ENCODE measurements at regions not wholly inside any gene's neighbourhood (a gene's known extent, or its start where the extent isn't known, plus 50 kb on each side); places are given as distances from the start of the nearest gene placed in this dataset.

GRCh38 chr12:124683152-124684124 lies 116.0 kb upstream of the NCOR2 start (continued):
- no peak for TF ChIP-seq ATOH8 (CRISPR knock-in tag; IDR thresholded peaks at IDR 0.05; ENCODE audit: low read depth)
- no peak for TF ChIP-seq EHF (CRISPR knock-in tag; IDR thresholded peaks at IDR 0.05)
- no peak for TF ChIP-seq CBX2 (IDR thresholded peaks at IDR 0.05; ENCODE audit: borderline replicate concordance, low read depth)
- TF ChIP-seq SMC3 (IDR thresholded peaks at IDR 0.05) = no peak
- no peak for TF ChIP-seq EHMT2 (IDR thresholded peaks at IDR 0.05; ENCODE audit: low read depth)
- TF ChIP-seq HOXA7 (CRISPR knock-in tag; IDR thresholded peaks at IDR 0.05) = no peak
- TF ChIP-seq, protein P1, sequence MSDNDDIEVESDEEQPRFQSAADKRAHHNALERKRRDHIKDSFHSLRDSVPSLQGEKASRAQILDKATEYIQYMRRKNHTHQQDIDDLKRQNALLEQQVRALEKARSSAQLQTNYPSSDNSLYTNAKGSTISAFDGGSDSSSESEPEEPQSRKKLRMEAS (IDR thresholded peaks at IDR 0.05) = 0 out of 2 replicates have a peak, but pooled peaks have one; percentile 39
- no peak for TF ChIP-seq NR3C1 (IDR thresholded peaks at IDR 0.05)
- 0 out of 5 replicates have a peak, but pooled peaks of 1 of the 2 experiments have one; percentile 18 for TF ChIP-seq JUN (IDR thresholded peaks at IDR 0.05)
- no peak for TF ChIP-seq PHF8 (IDR thresholded peaks at IDR 0.05; ENCODE audit: borderline replicate concordance, low read depth)
- TF ChIP-seq CBX8 (IDR thresholded peaks at IDR 0.05) = no peak
- TF ChIP-seq EP300 (IDR thresholded peaks at IDR 0.05) = no peak
- peak; percentile 86 for TF ChIP-seq HDAC2 (IDR thresholded peaks at IDR 0.05)
- TF ChIP-seq POLR2AphosphoS2 (conservative IDR thresholded peaks at IDR 0.05; ENCODE audit: low read length) = no peak
- no peak for TF ChIP-seq ZNF302 (CRISPR knock-in tag; IDR thresholded peaks at IDR 0.05)
- TF ChIP-seq MYC (IDR thresholded peaks at IDR 0.05; ENCODE audit: borderline replicate concordance, low read length) = no peak
- TF ChIP-seq RFX5 (IDR thresholded peaks at IDR 0.05) = no peak
- no peak for TF ChIP-seq CHD2 (IDR thresholded peaks at IDR 0.05; ENCODE audit: low read length, partially characterized antibody)
- TF ChIP-seq, protein P2, sequence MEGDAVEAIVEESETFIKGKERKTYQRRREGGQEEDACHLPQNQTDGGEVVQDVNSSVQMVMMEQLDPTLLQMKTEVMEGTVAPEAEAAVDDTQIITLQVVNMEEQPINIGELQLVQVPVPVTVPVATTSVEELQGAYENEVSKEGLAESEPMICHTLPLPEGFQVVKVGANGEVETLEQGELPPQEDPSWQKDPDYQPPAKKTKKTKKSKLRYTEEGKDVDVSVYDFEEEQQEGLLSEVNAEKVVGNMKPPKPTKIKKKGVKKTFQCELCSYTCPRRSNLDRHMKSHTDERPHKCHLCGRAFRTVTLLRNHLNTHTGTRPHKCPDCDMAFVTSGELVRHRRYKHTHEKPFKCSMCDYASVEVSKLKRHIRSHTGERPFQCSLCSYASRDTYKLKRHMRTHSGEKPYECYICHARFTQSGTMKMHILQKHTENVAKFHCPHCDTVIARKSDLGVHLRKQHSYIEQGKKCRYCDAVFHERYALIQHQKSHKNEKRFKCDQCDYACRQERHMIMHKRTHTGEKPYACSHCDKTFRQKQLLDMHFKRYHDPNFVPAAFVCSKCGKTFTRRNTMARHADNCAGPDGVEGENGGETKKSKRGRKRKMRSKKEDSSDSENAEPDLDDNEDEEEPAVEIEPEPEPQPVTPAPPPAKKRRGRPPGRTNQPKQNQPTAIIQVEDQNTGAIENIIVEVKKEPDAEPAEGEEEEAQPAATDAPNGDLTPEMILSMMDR (IDR thresholded peaks at IDR 0.05) = no peak
- TF ChIP-seq RCOR1 (IDR thresholded peaks at IDR 0.05; ENCODE audit: low read depth, low read length) = no peak
- TF ChIP-seq BHLHE40 (IDR thresholded peaks at IDR 0.05; ENCODE audit: low read depth, low read length) = no peak
- TF ChIP-seq GATA3 (IDR thresholded peaks at IDR 0.05; ENCODE audit: borderline replicate concordance) = peak; percentile 26; the same call in 1 of the 2 replicates
- TF ChIP-seq E2F6 (IDR thresholded peaks at IDR 0.05; ENCODE audit: borderline replicate concordance, low read depth) = peak; percentile 17; the same call in 1 of the 2 replicates
- TF ChIP-seq, protein P3, sequence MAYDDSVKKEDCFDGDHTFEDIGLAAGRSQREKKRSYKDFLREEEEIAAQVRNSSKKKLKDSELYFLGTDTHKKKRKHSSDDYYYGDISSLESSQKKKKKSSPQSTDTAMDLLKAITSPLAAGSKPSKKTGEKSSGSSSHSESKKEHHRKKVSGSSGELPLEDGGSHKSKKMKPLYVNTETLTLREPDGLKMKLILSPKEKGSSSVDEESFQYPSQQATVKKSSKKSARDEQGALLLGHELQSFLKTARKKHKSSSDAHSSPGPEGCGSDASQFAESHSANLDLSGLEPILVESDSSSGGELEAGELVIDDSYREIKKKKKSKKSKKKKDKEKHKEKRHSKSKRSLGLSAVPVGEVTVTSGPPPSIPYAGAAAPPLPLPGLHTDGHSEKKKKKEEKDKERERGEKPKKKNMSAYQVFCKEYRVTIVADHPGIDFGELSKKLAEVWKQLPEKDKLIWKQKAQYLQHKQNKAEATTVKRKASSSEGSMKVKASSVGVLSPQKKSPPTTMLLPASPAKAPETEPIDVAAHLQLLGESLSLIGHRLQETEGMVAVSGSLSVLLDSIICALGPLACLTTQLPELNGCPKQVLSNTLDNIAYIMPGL (CRISPR knock-in tag; IDR thresholded peaks at IDR 0.05; ENCODE audit: borderline replicate concordance) = no peak
- TF ChIP-seq JUNB (IDR thresholded peaks at IDR 0.05) = no peak
- TF ChIP-seq FOSB (CRISPR knock-in tag; IDR thresholded peaks at IDR 0.05) = no peak
- no peak for TF ChIP-seq RNF2 (IDR thresholded peaks at IDR 0.05; ENCODE audit: borderline replicate concordance, low read depth)
- no peak for TF ChIP-seq USF2 (IDR thresholded peaks at IDR 0.05)

Measured in A549 (cell line).